ENCODE measurements at regions not wholly inside any gene's neighbourhood (a gene's known extent, or its start where the extent isn't known, plus 50 kb on each side); places are given as distances from the start of the nearest gene placed in this dataset.

- no peak for DNase-seq (ENCODE audit: low read depth in 2 of 2)
- Histone ChIP-seq H3K27ac (ENCODE audit: insufficient read depth, low read length) (no peak overlapping the region), H3K36me3 (ENCODE audit: control insufficient read depth, insufficient read depth, low read length) (no peaks in the 10 kb centered on the region), H3K9me3 (ENCODE audit: control insufficient read depth, insufficient read depth, low read depth, low read length) (no peaks in the 10 kb centered on the region), H2AFZ (ENCODE audit: low read length) (no peak overlapping the region), H4K20me1 (ENCODE audit: control insufficient read depth, extremely low read depth, insufficient read depth, low read length) (no peaks in the 10 kb centered on the region), H3K79me2 (ENCODE audit: control insufficient read depth, insufficient read depth, low read length) (no peaks in the 10 kb centered on the region), H3K4me1 (ENCODE audit: control insufficient read depth, extremely low read depth, insufficient read depth, low read length) (no peaks in the 10 kb centered on the region), H3K4me3 (replicated peaks in 1 of 4; ENCODE audit: control extremely low read depth in 1 of 4, insufficient read depth in 1 of 4, low read depth in 3 of 4, low read length in 4 of 4) (no peak overlapping the region), H3K9ac (ENCODE audit: insufficient read depth, low read length) (no peak overlapping the region), H3K4me2 (ENCODE audit: extremely low read depth, insufficient read depth, low read length) (no peak overlapping the region), H3K27me3 (ENCODE audit: control insufficient read depth, insufficient read depth, low read length) (no peaks in the 10 kb centered on the region)
- TF ChIP-seq EZH2 (IDR thresholded peaks at IDR 0.05; ENCODE audit: low read length, missing control alignments) (no peak), CTCF (conservative IDR thresholded peaks at IDR 0.05 in 1 of 2, IDR thresholded peaks at IDR 0.05 in 1 of 2; ENCODE audit: low read depth in 1 of 2, low read length in 2 of 2) (no peak)
Measured at GRCh38 chr2:142299021-142299420, 168.2 kb upstream of the LRP1B start.

- Histone ChIP-seq H3K9ac (ENCODE audit: insufficient read depth, low read length) (no peak overlapping the region), H3K79me2 (ENCODE audit: control insufficient read depth, insufficient read depth, low read length) (no peaks in the 10 kb centered on the region), H3K27ac (ENCODE audit: insufficient read depth, low read length) (no peak overlapping the region), H3K36me3 (ENCODE audit: control insufficient read depth, insufficient read depth, low read length) (no peaks in the 10 kb centered on the region), H3K4me1 (ENCODE audit: control insufficient read depth, extremely low read depth, insufficient read depth, low read length) (no peaks in the 10 kb centered on the region), H3K4me3 (replicated peaks in 1 of 4; ENCODE audit: control extremely low read depth in 1 of 4, insufficient read depth in 1 of 4, low read depth in 3 of 4, low read length in 4 of 4) (no peak overlapping the region), H4K20me1 (ENCODE audit: control insufficient read depth, extremely low read depth, insufficient read depth, low read length) (no peaks in the 10 kb centered on the region), H3K27me3 (ENCODE audit: control insufficient read depth, insufficient read depth, low read length) (no peaks in the 10 kb centered on the region), H2AFZ (ENCODE audit: low read length) (no peak overlapping the region), H3K9me3 (ENCODE audit: control insufficient read depth, insufficient read depth, low read depth, low read length) (no peaks in the 10 kb centered on the region), H3K4me2 (ENCODE audit: extremely low read depth, insufficient read depth, low read length) (no peak overlapping the region)
- no peak for TF ChIP-seq CTCF (conservative IDR thresholded peaks at IDR 0.05 in 1 of 2, IDR thresholded peaks at IDR 0.05 in 1 of 2; ENCODE audit: low read depth in 1 of 2, low read length in 2 of 2)
- TF ChIP-seq EZH2 (IDR thresholded peaks at IDR 0.05; ENCODE audit: low read length, missing control alignments): no peak
- DNase-seq (ENCODE audit: low read depth in 2 of 2): no peak
Measured at GRCh38 chr2:142294225-142294624, 163.4 kb upstream of the LRP1B start.

GRCh38 chr2:142291969-142292368, 161.2 kb upstream of the LRP1B start:
- Histone ChIP-seq H3K4me2 (ENCODE audit: extremely low read depth, insufficient read depth, low read length) (no peak overlapping the region), H3K27ac (ENCODE audit: insufficient read depth, low read length) (no peak overlapping the region), H3K4me1 (ENCODE audit: control insufficient read depth, extremely low read depth, insufficient read depth, low read length) (no peaks in the 10 kb centered on the region), H3K9me3 (ENCODE audit: control insufficient read depth, insufficient read depth, low read depth, low read length) (no peaks in the 10 kb centered on the region), H2AFZ (ENCODE audit: low read length) (no peak overlapping the region), H3K36me3 (ENCODE audit: control insufficient read depth, insufficient read depth, low read length) (no peaks in the 10 kb centered on the region), H3K79me2 (ENCODE audit: control insufficient read depth, insufficient read depth, low read length) (no peaks in the 10 kb centered on the region), H3K27me3 (ENCODE audit: control insufficient read depth, insufficient read depth, low read length) (no peaks in the 10 kb centered on the region), H4K20me1 (ENCODE audit: control insufficient read depth, extremely low read depth, insufficient read depth, low read length) (no peaks in the 10 kb centered on the region), H3K4me3 (replicated peaks in 1 of 4; ENCODE audit: control extremely low read depth in 1 of 4, insufficient read depth in 1 of 4, low read depth in 3 of 4, low read length in 4 of 4) (no peak overlapping the region), H3K9ac (ENCODE audit: insufficient read depth, low read length) (no peak overlapping the region)
- no peak for TF ChIP-seq CTCF (conservative IDR thresholded peaks at IDR 0.05 in 1 of 2, IDR thresholded peaks at IDR 0.05 in 1 of 2; ENCODE audit: low read depth in 1 of 2, low read length in 2 of 2)
- TF ChIP-seq EZH2 (IDR thresholded peaks at IDR 0.05; ENCODE audit: low read length, missing control alignments): no peak
- DNase-seq (ENCODE audit: low read depth in 2 of 2): peak in 1 of 2 donors; percentile 70
